HG03575 (cell line): ENCODE measurements at regions not wholly inside any gene's neighbourhood (a gene's known extent, or its start where the extent isn't known, plus 50 kb on each side); places are given as distances from the start of the nearest gene placed in this dataset.
A peak's percentile ranks its signal among the peaks of the same experiment; 100 is the strongest.

ENCODE experiments used
- ATAC-seq: cut with Tn5 transposase; IDR thresholded peaks from one replicate; pipeline ENCODE4 v1.9.1; 2021; ENCODE audit not compliant: unreplicated experiment, insufficient number of reproducible peaks, low FRiP score; ENCODE audit errors: extremely low read depth

- ATAC-seq: no peak
Observed at GRCh38 chr6:80642452-80642851, 536.0 kb downstream of the BCKDHB start.

DNA sequence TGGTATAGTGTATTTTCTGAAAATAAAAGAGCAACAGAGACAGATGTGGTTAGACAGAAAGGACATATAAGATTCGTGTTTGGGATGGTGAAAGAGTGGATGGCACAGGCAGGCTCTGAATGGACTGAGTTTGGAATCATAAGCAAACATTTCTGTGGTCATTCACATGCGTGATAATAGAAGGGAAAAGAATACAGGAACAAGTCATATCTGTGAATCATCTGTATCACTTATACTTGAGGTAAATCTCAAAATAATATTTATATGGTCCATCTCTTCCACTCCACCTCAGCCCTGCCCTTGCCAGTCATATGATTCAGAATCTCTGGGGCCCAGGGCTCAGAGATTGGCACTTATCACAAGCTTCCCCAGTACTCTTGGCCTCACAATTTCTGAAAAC is 535.1 kb downstream of the BCKDHB start:
- no peak for ATAC-seq

- no peak for ATAC-seq
Observed at GRCh38 chr6:80640176-80640575, 533.7 kb downstream of the BCKDHB start.

DNA sequence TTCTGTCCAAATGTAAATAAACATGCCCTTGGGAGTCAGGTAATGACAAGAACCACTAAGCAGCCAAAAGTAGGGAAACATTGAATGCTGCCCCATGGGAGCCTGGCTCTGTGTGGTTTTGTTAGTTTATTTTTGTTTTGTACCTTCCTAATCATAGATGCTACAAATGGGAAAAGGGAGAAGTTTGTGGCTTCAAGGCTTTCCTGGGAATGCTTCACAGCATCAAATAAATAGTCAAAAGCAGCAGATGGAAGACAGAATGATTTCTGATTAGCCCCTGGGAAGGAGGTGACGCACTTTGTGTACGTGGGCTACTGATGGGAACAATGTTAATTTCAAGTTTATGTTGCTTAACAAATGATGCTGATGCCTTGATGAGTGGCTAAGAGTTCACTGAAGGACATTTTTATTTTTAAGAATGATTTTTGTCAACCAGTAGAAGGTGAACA is 532.7 kb downstream of the BCKDHB start:
- ATAC-seq: no peak

DNA sequence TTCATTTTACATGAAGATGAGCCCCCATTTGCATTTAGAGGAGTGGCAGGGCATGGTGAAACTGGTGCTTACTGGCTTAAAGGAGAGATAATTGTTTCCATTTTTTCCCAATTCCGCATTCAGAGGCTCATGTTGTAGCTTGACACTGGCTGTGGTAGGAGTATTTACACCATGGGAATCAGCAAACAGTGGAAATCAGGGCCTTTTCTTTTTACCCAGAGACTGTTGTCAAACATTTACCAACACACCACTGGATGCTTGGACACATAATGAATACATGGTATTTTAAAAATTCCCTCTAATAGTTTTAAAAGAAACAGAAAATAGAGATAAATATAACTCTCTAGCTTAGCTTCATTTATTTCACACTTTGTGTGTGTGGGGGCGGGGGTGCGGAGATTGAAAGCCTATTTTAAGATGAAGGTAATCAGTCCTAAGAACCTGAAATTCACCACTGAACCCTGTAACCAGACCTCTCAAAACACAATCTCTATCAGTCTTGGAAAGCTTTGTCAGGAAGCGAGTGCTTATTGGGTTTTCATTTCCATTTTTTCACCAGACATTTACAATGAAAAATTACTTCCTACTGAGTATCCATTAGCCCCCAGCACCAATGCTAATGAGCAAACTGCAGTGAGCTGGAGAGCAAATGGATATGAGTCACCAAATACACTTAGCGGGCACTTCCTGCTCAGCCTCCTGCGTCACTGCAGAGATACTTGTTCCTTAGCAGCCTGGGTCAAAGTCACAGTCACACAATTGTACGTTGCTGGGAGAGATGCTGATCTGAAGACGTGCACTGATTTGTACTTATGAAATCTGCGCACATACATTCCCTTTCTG is 532.0 kb downstream of the BCKDHB start:
- ATAC-seq: peak; percentile 89

GRCh38 chr6:80637312-80637711 is 530.8 kb downstream of the BCKDHB start:
- ATAC-seq: no peak

- no peak for ATAC-seq
Observed at GRCh38 chr6:80636689-80637088, 530.2 kb downstream of the BCKDHB start.

GRCh38 chr6:80633412-80633811 is 526.9 kb downstream of the BCKDHB start:
- ATAC-seq: no peak

DNA sequence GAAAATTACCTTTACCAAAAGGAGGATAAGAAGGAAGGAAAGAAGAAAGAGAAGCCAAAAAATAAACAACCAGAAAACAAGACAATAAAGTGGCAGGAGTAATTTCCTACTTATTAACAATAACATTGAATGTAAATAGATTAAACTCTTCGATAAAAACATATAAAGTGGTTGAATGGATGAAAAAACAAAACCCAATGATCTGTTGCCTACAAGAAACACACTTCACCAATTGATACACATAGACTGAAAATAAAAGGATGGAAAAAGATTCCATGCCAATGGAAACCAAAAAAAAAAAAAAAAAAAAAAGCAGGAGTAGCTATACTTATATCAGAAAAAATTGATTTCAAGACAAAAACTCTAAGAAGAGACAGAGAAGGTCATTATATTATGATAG is 518.9 kb downstream of the BCKDHB start:
- no peak for ATAC-seq

DNA sequence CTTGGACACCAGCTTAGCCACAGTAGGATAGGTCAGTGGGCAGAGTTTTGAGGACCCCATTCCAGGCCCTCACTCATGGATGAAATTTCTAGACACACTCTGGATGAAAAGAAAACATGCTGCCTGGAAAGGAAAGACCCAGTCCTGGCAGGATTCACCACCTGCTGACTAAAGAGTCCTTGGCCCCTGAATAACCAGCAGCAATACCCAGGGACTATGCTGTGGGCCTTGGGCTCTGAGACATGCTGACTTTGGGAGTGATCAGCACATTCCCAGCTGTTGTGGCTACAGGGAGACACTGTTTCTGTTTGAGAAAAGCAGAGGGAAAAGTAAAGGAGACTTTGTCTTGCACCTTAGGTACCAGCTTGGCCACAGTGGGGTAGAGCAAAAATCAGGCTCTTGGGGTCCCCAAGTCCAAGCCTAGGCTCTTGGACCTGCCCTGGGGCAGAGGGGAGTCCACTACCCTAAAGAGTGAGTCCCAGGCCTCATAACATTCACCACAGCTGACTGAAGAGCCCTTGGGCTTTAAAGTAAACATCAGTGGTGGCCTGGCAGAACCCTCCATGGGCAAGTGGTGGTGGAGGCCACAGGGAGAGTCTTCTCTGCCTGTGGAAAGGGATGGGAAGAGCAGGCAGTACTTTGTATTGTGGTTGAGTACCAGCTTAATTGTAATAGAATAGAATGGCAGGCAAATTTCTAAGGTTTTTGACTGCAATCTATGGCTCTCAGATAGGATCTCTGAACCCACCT is 516.8 kb downstream of the BCKDHB start:
- no peak for ATAC-seq

GRCh38 chr6:80622641-80623040 is 516.2 kb downstream of the BCKDHB start:
- no peak for ATAC-seq

DNA sequence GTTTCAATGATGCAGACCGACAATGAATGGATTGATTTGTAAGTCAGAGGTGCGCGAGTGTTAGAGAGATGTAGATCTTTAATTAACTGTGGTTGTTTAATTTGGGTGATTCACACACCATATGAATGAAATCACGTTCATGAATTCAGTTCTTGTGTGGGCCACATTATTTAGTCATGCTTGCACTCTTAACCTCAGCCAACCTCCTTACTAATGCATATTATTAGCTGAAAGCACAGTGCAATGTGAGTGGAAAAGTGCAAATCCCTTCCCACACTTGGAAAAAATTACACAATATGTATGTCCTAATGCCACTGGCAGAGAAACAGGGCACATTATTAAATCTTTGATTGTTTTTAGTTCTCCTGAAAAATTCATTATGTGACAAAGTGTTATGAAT is 512.5 kb downstream of the BCKDHB start:
- ATAC-seq: no peak

GRCh38 chr6:80610846-80611245 is 504.4 kb downstream of the BCKDHB start:
- no peak for ATAC-seq

- no peak for ATAC-seq
Observed at GRCh38 chr6:80608881-80609280, 502.4 kb downstream of the BCKDHB start.

DNA sequence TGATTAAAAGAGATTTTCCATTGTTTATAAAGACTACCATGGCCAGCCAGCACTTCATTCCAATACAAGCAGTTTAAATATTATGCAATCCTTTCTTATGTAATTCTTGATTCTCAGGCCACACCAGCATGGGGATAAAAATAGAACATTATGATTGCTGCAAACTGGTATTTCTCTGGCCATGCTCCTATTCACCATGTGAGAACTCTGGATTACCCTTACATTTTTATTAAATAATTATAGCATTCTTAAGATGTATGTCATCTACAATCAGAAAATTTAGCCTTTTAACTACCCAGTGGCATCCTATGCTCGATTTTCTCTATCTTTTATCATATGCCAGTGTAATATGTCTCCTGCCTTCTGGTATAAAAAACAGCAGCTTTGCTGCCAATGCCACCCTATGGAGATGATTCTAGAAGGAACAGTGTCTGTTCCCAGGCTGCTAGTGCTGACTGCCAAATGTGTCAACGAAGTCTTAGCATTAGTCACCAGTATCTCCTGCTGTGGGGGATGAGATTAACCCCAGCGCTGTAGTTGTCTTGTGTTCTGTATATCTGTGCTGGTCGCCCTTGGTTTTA is 501.4 kb downstream of the BCKDHB start:
- no peak for ATAC-seq

DNA sequence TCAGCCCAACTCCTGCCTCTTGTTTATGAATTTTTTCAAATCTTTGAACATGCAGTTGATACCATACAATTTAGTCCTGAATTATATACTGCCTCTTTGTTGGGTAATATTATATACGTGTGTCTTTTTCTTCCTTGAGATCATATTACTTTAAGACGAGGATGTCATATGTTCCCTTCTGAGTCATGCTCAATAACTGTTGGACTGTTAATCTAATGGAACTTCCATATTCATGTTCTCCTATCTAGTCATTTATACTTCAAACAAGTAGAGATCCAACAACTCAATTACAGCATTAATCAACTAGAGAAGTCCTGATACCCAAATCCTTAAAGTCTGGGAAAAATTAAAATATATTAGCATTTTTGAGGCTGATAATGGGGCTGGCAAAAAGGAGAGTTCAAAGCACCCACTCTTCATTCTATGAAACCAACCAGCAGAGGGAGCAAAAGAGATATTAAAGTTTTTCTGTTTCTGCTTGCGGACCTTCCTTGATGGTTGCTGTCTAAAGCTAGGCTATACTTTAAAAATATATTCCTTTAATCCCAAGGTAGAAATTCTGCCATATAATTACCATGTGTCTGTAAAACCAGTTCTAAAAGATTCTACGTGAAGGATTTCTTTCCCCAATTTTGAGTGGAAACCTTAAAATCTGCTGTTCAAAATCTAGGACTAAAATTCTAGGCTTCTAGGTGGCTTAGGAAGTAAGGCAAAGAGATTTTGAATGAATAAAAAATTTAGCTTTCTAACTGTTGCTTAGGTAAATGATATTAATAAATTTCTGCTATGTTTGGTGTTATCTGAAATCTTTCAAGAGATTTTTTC is 498.9 kb downstream of the BCKDHB start:
- ATAC-seq: no peak

DNA sequence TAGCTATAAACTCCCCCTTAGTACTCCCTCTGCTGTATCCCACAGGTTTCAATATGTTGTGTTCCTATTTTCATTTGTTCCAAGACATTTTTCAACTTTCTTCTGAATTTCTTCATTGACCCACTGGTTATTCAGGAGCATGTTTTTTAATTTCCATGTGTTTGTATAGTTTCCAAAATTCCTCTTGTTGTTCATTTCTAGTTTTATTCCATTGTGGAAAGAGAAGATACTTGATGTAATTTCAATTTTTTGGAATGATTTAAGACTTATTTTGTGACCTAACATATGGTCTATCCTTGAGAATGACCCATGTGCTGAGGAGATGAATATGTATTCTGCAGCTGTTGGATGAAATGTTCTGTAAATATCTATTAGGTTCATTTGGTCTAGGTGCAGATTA is 497.2 kb downstream of the BCKDHB start:
- ATAC-seq: no peak

GRCh38 chr6:80594461-80594860 is 488.0 kb downstream of the BCKDHB start:
- no peak for ATAC-seq

GRCh38 chr6:80592436-80592835 is 486.0 kb downstream of the BCKDHB start:
- ATAC-seq: no peak
